ENCODE measurements at regions not wholly inside any gene's neighbourhood (a gene's known extent, or its start where the extent isn't known, plus 50 kb on each side); places are given as distances from the start of the nearest gene placed in this dataset.

DNA sequence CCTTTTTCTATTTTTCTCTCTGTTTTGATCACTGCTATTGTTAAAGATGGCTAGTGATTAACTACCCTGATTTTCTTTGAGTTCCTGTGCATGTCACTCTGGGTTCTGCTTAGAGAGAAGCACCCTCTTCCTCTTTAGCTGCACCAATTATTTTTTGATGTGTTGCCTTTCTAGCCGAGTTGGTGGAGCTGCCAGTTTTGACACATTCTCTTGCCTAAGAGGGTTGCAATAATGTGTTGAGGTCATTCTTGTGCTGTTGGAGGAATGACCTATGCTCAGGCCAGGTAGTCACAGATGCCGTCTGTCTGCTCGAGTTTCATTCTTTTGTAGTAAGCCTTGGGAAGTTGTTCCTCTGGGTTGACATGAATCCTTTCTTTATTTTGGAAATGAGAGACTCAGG, 84.6 kb upstream of the DPH6 start:
- Histone ChIP-seq H3K4me1 (ENCODE audit: control insufficient read depth, insufficient read depth, low read length) (no peaks in the 10 kb centered on the region), H3K36me3 (ENCODE audit: control insufficient read depth, insufficient read depth, low read length) (no peaks in the 10 kb centered on the region), H3K4me3 (ENCODE audit: low read depth in 2 of 2, low read length in 2 of 2) (no peak overlapping the region), H3K27me3 (ENCODE audit: control insufficient read depth, insufficient read depth, low read length) (no peaks in the 10 kb centered on the region), H3K27ac (ENCODE audit: low read length) (no peak overlapping the region), H3K9me3 (ENCODE audit: control insufficient read depth, insufficient read depth, low read depth, low read length) (no peaks in the 10 kb centered on the region)
- in situ Hi-C loops (cut with HindIII; ENCODE audit: low pct_unique_long_range_greater_than_20kb, low sequenced_read_pairs) = no loop called here
- ATAC-seq (no peak), DNase-seq (ENCODE audit: low read depth, low spot score) (no peak)
- ChIA-PET CTCF (no interaction called here), POLR2A (no interaction called here)
- intact Hi-C loops (cut with micrococcal nuclease; ENCODE audit: unreplicated experiment) = no loop called here
- no TSS peak for BruUV-seq (replicated peaks)
- TF ChIP-seq TCF7L2 (IDR thresholded peaks at IDR 0.05; ENCODE audit: low read depth, low read length) (no peak), SIN3A (IDR thresholded peaks at IDR 0.05; ENCODE audit: borderline replicate concordance, insufficient read depth, low read depth, low read length) (no peak), POLR2AphosphoS5 (IDR thresholded peaks at IDR 0.05; ENCODE audit: low read depth, low read length) (no peak)
- TF ChIP-seq, protein P1, sequence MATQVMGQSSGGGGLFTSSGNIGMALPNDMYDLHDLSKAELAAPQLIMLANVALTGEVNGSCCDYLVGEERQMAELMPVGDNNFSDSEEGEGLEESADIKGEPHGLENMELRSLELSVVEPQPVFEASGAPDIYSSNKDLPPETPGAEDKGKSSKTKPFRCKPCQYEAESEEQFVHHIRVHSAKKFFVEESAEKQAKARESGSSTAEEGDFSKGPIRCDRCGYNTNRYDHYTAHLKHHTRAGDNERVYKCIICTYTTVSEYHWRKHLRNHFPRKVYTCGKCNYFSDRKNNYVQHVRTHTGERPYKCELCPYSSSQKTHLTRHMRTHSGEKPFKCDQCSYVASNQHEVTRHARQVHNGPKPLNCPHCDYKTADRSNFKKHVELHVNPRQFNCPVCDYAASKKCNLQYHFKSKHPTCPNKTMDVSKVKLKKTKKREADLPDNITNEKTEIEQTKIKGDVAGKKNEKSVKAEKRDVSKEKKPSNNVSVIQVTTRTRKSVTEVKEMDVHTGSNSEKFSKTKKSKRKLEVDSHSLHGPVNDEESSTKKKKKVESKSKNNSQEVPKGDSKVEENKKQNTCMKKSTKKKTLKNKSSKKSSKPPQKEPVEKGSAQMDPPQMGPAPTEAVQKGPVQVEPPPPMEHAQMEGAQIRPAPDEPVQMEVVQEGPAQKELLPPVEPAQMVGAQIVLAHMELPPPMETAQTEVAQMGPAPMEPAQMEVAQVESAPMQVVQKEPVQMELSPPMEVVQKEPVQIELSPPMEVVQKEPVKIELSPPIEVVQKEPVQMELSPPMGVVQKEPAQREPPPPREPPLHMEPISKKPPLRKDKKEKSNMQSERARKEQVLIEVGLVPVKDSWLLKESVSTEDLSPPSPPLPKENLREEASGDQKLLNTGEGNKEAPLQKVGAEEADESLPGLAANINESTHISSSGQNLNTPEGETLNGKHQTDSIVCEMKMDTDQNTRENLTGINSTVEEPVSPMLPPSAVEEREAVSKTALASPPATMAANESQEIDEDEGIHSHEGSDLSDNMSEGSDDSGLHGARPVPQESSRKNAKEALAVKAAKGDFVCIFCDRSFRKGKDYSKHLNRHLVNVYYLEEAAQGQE (IDR thresholded peaks at IDR 0.05; ENCODE audit: insufficient read depth in 1 of 2, low read depth in 2 of 2, low read length in 1 of 2) = no peak
- TF ChIP-seq, protein P2, sequence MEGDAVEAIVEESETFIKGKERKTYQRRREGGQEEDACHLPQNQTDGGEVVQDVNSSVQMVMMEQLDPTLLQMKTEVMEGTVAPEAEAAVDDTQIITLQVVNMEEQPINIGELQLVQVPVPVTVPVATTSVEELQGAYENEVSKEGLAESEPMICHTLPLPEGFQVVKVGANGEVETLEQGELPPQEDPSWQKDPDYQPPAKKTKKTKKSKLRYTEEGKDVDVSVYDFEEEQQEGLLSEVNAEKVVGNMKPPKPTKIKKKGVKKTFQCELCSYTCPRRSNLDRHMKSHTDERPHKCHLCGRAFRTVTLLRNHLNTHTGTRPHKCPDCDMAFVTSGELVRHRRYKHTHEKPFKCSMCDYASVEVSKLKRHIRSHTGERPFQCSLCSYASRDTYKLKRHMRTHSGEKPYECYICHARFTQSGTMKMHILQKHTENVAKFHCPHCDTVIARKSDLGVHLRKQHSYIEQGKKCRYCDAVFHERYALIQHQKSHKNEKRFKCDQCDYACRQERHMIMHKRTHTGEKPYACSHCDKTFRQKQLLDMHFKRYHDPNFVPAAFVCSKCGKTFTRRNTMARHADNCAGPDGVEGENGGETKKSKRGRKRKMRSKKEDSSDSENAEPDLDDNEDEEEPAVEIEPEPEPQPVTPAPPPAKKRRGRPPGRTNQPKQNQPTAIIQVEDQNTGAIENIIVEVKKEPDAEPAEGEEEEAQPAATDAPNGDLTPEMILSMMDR (IDR thresholded peaks at IDR 0.05) = no peak

DNA sequence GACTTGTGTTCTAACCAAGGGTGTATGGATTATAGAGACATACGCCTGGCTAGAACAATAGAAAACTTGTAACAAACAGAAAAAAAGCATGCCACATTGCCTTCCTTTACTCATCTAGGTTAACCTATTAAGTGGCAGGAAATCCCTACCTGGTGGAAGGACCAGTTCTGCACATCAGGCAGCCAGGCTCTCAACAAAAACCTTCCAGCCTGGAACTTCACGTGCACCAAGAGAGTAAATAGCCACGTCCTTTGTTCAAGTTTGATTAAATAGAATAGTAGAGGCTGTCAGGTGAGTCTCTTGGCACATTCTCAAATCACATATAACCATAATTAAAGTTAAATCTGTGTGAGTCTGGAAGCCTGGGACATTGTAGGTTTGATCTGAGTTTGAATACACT, 85.0 kb upstream of the DPH6 start:
- no peaks in the 10 kb centered on the region for H3K4me1 ChIP-seq (ENCODE audit: control insufficient read depth, insufficient read depth, low read length)
- ChIA-PET POLR2A (no interaction called here), CTCF (no interaction called here)
- BruUV-seq (replicated peaks) = no TSS peak
- no peak overlapping the region for H3K27ac ChIP-seq (ENCODE audit: low read length)
- TF ChIP-seq SIN3A (IDR thresholded peaks at IDR 0.05; ENCODE audit: borderline replicate concordance, insufficient read depth, low read depth, low read length) (no peak), TCF7L2 (IDR thresholded peaks at IDR 0.05; ENCODE audit: low read depth, low read length) (no peak)
- TF ChIP-seq, protein P1 (IDR thresholded peaks at IDR 0.05; ENCODE audit: insufficient read depth in 1 of 2, low read depth in 2 of 2, low read length in 1 of 2) = no peak
- no peaks in the 10 kb centered on the region for H3K36me3 ChIP-seq (ENCODE audit: control insufficient read depth, insufficient read depth, low read length)
- ATAC-seq (no peak), DNase-seq (ENCODE audit: low read depth, low spot score) (no peak)
- intact Hi-C loops (cut with micrococcal nuclease; ENCODE audit: unreplicated experiment) = no loop called here
- no peak overlapping the region for H3K4me3 ChIP-seq (ENCODE audit: low read depth in 2 of 2, low read length in 2 of 2)
- in situ Hi-C loops (cut with HindIII; ENCODE audit: low pct_unique_long_range_greater_than_20kb, low sequenced_read_pairs) = no loop called here
- H3K27me3 ChIP-seq (ENCODE audit: control insufficient read depth, insufficient read depth, low read length) = no peaks in the 10 kb centered on the region
- no peaks in the 10 kb centered on the region for H3K9me3 ChIP-seq (ENCODE audit: control insufficient read depth, insufficient read depth, low read depth, low read length)

All from Panc1 (cell line).